Sciatic nerve (tissue), 2 donors: ENCODE measurements at regions not wholly inside any gene's neighbourhood (a gene's known extent, or its start where the extent isn't known, plus 50 kb on each side); places are given as distances from the start of the nearest gene placed in this dataset.

Source experiments
- ATAC-seq: fragments of 200-7000 bp; cut with Tn5 transposase; one replicate; pipeline ENCODE4 v1.9.1; 2020; ENCODE audit warnings: mild to moderate bottlenecking, moderate library complexity
- DNase-seq: peaks from one replicate; pipeline ENCODE4 v3.0.0-alpha.2; 2020; ENCODE audit warnings: low spot score
- intact Hi-C: fragments of 100-400 bp; cut with DNase I; formaldehyde crosslinking; loops from one replicate; pipeline ENCODE4 v1.14.2; 2022
- donor health status: DM: no; HTN: no; CAD: no.
- donor health status: DM: no; HTN: no; CAD: no.

DNA sequence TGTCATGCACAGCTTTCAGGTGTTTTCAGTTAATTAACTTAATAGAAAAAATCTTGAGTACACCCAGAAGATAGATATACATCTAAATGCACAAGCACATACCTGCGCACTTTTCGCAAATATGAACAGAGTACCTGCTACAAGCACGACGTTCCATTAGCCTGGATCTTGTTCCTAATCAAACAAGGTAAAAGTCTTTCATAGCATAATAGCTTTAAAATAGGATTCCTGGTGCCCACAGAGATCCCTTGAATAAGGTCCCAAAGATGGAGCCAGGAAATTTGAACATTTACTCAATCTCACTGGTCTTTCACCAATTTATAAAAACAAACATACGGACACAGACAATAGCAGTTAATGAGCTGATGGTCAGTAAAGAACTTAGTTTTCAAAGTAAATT lies 689.8 kb upstream of the CHORDC1 start:
- ATAC-seq (no peak), DNase-seq (no peak)
- intact Hi-C loops, result no loop called here

GRCh38 chr11:90911192-90911591 lies 688.3 kb upstream of the CHORDC1 start:
- DNase-seq (no peak), ATAC-seq (no peak)
- intact Hi-C loops, result no loop called here

GRCh38 chr11:90908074-90908473 lies 685.2 kb upstream of the CHORDC1 start:
- intact Hi-C loops, result no loop called here
- DNase-seq, result no peak
- no peak for ATAC-seq

- DNase-seq (no peak), ATAC-seq (no peak)
- intact Hi-C loops, result no loop called here
Observed at GRCh38 chr11:90895850-90896249, 673.0 kb upstream of the CHORDC1 start.

GRCh38 chr11:90890347-90890746 lies 667.5 kb upstream of the CHORDC1 start:
- ATAC-seq (no peak), DNase-seq (no peak)
- intact Hi-C loops, result no loop called here

DNA sequence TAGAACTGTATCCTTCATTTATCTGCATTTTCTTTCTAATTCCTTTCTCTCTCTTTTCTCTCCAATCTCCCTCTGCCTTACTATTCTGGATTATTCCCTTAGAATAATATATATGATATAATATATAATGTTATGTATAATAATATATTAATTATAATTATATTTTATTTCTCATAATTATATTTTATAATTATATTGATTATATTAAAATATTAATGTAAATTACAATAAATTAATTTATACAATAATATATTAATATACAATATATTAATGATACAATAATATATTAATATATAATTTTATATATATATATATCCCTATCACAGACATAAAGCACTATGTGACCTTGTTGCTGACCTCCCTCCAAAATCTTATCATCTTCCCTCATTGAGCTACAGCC lies 661.3 kb upstream of the CHORDC1 start:
- intact Hi-C loops, result no loop called here
- ATAC-seq (no peak), DNase-seq (no peak)

DNA sequence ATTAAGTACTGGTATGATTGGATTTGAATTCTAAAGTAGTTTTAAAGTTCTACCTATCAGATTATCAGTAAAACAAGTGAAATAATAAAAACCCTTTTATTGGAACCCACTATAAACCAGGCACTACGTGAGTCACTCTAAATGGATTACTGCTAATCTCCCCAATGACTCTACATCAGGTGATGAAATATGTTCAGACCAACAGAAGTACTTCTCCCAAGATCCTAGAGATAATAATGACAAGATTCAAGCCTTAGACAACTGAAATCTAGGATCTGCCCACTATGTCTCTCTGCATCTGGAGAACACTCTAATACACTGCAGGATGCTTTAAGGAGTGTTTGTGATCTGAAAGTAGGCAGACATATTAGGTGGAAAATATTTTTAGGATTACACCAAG lies 652.1 kb upstream of the CHORDC1 start:
- intact Hi-C loops, result no loop called here
- DNase-seq (no peak), ATAC-seq (no peak)

DNA sequence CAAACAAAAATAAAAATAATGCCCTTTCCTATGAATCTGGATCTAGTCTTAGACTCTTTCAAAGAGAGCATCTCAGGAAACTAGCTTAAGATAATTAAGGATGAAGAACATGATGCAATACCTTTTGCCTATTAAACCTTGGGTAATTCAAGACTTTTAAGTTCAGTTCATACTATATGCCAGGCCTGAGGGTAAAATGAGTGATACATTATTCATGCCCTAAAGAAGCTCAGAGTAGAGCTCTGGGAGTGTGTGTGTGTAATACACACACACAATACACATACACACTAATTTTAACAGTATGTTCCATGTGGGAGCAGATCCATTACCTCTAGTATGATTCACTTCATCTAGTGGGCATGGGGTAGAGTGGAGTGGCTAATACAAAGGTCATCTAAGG lies 651.4 kb upstream of the CHORDC1 start:
- intact Hi-C loops, result no loop called here
- ATAC-seq, result no peak
- no peak for DNase-seq

- ATAC-seq, result no peak
- no peak for DNase-seq
Observed at GRCh38 chr11:90867416-90867815, 644.6 kb upstream of the CHORDC1 start.

GRCh38 chr11:90856790-90857189 lies 633.9 kb upstream of the CHORDC1 start:
- intact Hi-C loops, result no loop called here
- ATAC-seq, result no peak
- DNase-seq, result no peak

More at GRCh38 chr11:90867416-90867815, 644.6 kb upstream of the CHORDC1 start:
- intact Hi-C loops, result no loop called here

DNA sequence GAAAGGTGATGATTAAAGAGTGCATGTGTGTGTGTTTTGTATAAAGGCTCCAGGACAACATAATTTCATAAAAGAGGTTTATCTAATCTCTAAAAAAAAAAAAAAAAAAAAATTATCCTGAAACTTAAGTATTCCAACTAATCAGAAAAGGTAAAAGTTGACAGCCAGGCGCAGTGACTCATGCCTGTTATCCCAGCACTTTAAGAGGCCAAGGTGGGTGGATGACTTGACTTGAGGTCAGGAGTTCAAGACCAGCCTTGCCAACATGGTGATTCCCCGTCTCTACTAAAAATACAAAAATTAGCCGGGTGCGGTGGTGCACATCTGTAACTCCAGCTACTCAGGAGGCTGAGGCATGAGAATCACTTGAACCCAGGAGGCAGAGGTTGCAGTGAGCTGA lies 632.7 kb upstream of the CHORDC1 start:
- intact Hi-C loops, result no loop called here
- ATAC-seq, result no peak
- no peak for DNase-seq

DNA sequence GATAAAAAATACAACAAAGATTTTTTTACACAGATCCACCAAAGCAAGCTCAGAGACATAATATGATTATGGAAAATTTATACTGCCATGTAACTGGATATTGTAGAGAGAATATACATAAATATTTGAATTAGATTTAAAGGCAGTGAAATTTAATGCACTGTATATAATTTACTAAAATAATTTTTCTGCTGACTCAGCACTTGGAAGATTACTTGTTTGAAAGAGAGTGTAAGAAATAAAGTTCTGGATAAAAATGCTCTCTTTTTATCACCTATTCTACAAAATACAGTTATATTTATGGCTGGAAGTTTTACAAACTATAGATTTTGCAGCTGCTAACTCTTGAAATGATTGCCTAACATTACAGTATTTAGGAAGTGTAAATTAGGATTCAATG lies 628.3 kb upstream of the CHORDC1 start:
- DNase-seq, result no peak
- no peak for ATAC-seq
- intact Hi-C loops, result no loop called here

DNA sequence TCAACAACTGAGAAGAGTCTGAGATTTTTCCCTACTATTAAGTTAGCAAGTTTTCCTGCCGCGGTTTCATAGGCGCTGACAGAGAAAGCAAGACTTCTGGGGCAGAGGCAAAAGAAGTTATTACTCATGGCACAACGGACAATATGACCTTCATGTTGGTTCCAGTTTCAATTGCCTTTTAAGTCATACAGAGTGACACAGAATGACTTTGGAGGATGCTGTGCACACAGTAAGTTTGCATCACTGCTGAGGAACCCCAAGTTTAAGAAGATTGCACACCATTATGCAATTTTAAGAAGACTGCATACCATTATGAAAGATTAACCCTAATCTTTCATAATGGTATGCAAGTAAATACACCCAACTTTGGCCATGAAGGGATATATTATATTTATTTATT lies 626.5 kb upstream of the CHORDC1 start:
- intact Hi-C loops, result no loop called here
- DNase-seq, result no peak
- no peak for ATAC-seq

DNA sequence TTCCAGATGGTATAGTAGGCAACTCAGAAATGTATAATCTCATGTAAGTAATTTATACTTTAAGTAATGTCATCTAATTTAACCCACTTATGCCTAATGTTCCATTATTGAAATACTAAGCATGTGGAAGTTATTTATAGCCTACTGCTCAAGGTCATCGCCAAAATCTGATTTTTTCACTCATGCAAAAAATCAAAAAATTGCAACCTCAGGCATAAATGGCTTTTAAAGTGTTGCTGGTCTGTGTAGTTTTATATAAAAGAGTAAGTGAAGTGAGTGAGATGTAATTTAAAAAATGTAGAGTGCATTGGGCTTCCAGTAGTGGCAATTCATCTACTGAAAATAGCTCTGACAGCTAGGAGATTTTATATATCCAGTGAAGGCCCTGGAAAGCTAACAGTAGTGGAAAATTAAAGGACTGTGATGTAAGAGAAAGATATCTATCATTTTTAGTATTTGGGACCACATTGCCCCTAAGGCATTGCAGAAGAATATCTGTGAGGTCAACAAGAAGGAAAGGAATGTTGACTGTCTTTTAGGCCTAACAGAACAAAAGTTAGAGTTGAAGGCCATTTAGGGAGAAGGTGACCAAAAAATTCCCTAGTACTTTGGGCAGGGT lies 624.5 kb upstream of the CHORDC1 start:
- DNase-seq (no peak), ATAC-seq (no peak)
- intact Hi-C loops, result no loop called here

DNA sequence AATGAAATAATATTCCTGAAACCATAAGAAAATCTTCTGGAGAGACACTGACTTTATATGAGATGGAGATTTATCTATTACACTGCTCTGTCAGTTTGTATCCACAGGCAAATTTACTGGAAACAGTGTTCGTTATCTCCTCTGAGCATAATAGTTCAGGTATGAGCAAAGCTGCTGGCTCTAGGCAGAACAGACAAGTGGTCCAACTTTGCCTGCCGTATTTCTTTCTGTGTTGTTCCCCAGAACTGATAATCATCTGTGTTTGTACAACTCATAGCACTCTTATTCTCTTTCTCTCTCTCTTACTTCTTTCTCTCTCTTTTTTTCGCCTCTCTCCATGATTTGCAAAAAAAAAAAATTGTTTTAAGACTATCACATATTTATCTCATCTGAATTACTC lies 623.8 kb upstream of the CHORDC1 start:
- ATAC-seq, result no peak
- DNase-seq, result no peak
- intact Hi-C loops, result no loop called here

DNA sequence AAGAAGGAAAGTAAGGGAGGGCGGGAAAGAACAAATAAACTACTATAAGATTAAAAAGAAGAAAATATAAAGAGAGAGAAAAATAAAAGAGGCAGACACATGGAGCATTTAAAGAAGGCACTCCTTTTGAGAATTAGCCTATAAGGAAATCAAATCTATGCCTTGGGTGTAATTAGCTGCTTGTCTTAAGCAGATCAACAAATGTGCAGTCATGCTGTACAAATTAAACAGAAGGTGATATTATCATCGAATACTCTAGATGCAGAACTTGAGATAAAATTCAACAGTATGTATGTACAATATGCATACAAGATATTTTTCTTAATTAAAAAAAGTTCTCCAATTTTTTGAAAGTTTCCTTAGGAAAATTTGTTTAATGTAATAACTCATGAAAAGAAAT lies 623.0 kb upstream of the CHORDC1 start:
- ATAC-seq, result no peak

DNA sequence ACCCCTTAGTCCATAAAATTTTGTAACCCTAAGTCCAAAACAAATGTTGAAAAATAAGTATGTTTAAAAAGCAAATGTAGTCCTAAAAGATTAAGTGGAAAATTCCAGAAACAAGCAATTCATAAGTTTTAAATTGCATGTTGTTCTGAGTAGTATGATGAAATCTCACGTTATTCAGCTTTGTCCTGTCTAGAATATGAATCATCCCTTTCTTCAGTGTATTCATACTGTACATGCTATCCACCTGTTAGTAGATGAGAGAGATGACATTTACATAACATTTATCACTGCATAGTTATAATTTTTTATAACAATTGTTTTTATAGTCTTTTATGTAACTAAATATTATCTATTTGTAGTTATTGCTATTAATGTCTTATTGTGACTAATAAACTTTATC lies 622.3 kb upstream of the CHORDC1 start:
- DNase-seq, result no peak
- ATAC-seq, result no peak
- intact Hi-C loops, result no loop called here

More for the DNA sequence above, 623.0 kb upstream of the CHORDC1 start:
- intact Hi-C loops, result no loop called here
- no peak for DNase-seq

DNA sequence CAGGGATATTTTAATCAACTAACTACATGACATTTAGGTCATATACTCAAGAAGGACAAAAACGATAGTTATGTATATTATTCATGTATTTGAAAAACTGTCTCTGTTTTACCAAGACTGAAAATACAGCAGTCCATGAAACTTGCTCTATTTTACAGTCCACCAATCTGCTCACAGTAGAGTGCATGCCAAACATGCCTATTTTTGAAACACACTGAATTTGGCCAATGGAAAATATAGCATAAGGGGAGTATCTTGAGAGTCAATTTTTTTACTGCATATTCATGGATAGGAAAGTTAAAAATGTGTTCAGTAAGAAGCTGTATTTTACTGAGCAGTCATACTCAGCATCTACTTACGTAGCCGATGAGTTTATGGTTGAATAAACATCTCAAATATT lies 621.2 kb upstream of the CHORDC1 start:
- intact Hi-C loops, result no loop called here
- no peak for DNase-seq

DNA sequence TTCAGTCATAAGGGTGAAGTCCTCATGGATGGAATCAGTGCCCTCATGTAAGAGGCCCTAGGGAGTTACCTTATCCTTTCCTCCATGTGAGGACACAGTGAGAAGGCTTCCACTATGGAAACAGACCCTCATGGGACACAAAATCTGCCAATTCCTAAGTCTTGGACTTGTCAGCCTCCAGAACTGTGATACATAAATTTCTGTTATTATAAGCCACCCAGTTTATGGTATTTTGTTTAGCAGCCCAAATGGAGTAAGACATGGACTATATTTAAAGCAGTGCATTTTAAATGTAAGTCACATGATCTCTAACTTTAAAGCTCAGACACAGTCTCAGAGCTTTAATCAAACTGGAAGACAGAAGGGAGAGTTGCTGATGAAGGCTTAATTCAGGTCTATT lies 619.8 kb upstream of the CHORDC1 start:
- DNase-seq, result no peak
- ATAC-seq, result no peak
- intact Hi-C loops, result no loop called here

More for the DNA sequence above, 621.2 kb upstream of the CHORDC1 start:
- no peak for ATAC-seq

DNA sequence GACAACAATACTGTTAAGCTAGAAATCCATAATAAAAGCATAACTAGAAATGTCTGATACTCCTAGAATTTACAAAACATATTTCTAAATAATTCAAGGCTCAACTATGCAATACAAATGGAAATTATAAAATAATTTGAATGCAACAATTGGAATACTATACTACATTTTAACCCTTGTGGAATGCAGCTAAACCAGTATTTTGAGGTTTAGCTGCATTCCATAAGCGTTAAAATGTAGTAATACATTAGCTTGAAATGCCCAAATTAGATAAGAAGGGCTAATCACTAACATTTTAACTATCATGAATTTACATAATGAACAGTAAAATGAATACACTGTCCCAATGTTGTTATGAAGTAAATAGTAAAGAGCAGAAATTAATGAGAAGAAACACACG lies 617.2 kb upstream of the CHORDC1 start:
- intact Hi-C loops, result no loop called here
- no peak for ATAC-seq
- no peak for DNase-seq

- DNase-seq, result no peak
- ATAC-seq, result no peak
- intact Hi-C loops, result no loop called here
Observed at GRCh38 chr11:90836031-90836430, 613.2 kb upstream of the CHORDC1 start.

DNA sequence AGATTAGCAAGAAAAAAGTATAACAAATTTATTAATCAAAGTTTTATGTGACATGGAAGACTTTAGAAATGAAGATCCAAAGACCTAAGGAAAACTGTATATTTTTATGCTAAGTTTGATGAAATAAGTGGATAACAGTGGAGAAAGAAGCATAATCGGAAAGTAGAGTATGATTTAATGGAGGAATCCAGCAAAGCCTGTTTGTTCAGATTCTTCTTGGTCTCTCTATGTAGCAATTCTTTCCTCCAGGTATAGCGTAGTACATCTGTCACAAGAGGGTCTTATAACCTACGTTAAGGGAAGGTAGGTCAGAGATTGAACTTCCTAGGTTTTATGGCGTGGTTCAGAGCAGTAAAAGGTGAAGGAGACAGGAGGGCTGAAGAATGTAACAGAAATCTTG lies 600.6 kb upstream of the CHORDC1 start:
- DNase-seq (no peak), ATAC-seq (no peak)
- intact Hi-C loops, result no loop called here
